Epithelial cell of esophagus (primary cell): ENCODE measurements at regions not wholly inside any gene's neighbourhood (a gene's known extent, or its start where the extent isn't known, plus 50 kb on each side); places are given as distances from the start of the nearest gene placed in this dataset.
A peak's percentile ranks its signal among the peaks of the same experiment; 100 is the strongest.

ENCODE experiments used
- DNase-seq: peaks from one replicate; pipeline ENCODE4 v3.0.0; 2010; ENCODE audit warnings: low read depth
- H3K4me3 ChIP-seq: 2 replicates; pipeline ENCODE4 v1.5.1; 2011; ENCODE audit warnings: mild to moderate bottlenecking, low read length, control low read depth
- TF ChIP-seq, protein P1 (sequence below): IDR thresholded peaks from 2 replicates; pipeline ENCODE4 v1.5.1; 2011; ENCODE audit warnings: low read depth, mild to moderate bottlenecking, low read length, control low read depth, inconsistent platforms; ENCODE audit not compliant: insufficient read depth; ENCODE audit errors: missing control alignments

DNA sequence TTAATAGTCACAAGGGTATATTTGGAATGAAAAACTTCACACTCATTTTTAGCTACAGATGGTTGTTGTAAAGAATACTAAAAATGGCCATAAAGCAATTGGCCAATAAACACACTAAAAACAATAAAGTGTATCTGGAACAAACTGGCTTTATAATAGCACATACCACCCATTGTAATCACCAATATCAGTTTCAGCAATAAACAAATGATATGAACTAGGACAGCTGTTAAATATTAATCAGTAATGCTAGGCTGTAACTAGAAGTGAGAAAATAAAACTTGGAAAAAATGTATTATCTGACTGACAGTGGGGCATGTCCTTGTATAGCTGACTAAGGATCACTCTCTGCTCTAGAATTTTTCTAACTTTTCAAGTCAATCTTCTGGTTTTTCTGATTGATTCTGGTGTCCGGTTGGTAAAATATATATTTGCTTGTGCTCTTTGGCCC is 312.5 kb downstream of the RND3 start:
- DNase-seq, result no peak
- no peak overlapping the region for H3K4me3 ChIP-seq
- TF ChIP-seq, protein P1, sequence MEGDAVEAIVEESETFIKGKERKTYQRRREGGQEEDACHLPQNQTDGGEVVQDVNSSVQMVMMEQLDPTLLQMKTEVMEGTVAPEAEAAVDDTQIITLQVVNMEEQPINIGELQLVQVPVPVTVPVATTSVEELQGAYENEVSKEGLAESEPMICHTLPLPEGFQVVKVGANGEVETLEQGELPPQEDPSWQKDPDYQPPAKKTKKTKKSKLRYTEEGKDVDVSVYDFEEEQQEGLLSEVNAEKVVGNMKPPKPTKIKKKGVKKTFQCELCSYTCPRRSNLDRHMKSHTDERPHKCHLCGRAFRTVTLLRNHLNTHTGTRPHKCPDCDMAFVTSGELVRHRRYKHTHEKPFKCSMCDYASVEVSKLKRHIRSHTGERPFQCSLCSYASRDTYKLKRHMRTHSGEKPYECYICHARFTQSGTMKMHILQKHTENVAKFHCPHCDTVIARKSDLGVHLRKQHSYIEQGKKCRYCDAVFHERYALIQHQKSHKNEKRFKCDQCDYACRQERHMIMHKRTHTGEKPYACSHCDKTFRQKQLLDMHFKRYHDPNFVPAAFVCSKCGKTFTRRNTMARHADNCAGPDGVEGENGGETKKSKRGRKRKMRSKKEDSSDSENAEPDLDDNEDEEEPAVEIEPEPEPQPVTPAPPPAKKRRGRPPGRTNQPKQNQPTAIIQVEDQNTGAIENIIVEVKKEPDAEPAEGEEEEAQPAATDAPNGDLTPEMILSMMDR, result no peak

DNA sequence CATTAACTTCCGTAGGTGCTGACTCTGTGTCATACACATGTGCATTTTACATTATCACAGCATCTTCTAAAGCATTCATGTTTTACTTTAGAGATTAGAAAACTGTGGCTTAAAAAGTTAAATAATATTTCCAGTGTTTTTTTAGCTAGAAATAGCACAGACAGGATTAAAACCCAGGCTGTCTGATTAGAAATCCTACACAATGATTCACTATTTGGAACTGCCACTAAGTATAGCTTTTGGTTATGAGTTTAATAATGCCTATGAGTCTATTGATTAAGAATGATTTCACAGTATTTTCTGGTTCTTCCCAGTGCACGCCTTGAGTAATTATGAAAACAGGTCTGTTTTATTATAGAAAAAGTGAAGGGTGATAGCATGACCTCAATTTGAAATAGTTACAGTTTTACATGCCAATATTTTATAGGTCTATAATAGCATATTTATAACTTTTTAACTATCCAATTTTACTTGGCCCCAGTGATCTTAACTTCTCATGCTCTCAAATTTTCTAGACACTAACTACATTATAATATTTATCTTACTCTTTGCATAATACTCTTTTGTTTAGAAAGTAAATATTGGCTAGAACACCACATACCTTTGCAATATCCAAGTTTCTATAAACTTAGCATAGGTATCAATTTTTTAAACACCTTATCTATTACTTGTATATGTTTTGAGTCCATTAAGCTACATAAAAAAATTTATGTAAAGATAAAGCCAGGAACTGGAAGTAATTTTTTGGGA is 313.2 kb downstream of the RND3 start:
- no peak for DNase-seq
- no peak overlapping the region for H3K4me3 ChIP-seq
- TF ChIP-seq, protein P1, result no peak

DNA sequence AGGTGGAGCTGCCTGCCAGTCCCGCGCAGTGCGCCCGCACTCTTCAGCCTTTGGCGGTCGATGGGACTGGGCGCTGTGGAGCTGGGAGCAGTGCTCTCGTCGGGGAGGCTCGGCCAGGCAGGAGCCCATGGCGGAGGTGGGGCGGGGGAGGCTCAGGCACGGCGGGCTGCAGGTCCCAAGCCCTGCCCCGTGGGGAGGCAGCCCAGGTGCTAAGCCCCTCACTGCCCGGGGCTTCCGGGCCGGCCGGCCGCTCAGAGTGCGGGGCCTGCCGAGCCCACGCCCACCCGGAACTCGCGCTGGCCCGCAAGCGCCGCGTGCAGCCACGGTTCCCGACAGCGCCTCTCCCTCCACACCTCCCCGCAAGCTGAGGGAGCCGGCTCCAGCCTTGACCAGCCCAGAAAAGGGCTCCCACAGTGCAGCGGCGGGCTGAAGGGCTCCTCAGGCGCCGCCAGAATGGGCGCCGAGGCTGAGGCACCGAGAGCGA is 316.4 kb downstream of the RND3 start:
- no peak overlapping the region for H3K4me3 ChIP-seq
- TF ChIP-seq, protein P1, result no peak
- no peak for DNase-seq

DNA sequence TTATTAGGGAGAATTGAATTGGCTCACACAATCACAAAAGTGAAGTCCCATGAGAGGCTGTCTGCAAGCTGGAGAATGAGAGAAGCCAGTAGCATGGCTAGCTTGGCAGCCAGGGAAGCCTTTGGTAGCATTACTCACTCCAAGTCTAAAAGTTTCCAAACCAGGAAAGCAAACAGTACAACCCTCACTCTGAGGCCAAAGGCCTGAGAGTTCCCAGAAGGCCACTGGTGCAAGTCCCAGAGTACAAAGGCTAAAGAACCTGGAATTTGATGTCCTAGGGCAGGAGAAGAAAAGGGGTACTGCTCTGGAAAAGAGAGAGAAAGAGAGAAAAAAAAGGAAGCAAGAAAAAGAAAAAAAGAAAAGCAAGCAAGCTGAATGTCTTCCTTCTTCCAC is 318.2 kb downstream of the RND3 start:
- TF ChIP-seq, protein P1, result no peak
- no peak overlapping the region for H3K4me3 ChIP-seq
- peak; percentile 29 for DNase-seq

DNA sequence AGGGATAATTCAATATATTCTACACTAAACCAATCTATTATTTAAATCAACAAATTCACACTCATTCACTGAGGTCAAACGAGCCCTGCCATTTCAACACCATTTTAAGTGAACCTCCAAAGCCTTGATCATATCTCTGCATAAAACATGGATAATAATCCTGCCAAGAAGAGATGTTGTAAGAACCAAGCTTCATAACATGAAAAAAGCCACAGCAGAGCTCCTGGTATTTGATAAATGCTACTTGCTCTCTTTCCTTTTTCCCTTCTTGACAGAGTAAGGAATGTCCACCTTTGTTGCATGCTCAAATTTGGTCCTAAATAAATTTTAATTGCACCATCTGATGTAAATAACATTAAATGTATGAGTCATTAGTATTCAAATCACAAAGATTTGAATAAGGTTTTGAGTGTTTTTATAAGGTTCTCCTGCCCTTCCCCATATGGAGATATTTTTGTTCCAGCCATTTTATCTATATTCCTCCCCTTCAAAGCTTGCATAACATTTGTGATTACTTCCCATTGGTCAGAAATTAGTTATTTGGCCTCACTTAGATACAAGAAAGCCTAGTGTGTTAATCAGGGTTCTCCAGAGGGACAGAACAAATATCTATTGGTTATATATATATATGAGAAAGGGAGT is 318.8 kb downstream of the RND3 start:
- TF ChIP-seq, protein P1, result no peak
- H3K4me3 ChIP-seq, result no peak overlapping the region
- DNase-seq, result no peak

DNA sequence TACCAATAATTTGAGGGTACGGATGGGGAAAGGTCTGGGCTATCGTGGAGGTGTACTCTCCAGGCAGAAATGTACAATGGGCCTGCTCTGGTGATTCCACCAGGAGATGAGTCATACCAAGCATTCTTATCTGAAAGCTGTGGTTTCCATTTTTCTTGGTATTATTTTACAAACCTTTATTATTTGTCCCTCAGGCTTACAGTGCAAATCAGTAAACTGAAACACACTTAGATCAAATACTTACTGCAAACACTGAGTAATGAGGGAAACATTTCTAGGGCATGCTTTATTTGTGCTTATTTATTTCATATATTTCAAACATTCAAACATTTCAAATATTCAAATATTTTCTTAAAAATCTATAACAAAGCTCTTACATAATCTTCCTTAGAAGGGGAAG is 319.8 kb downstream of the RND3 start:
- no peak overlapping the region for H3K4me3 ChIP-seq
- TF ChIP-seq, protein P1, result no peak
- peak; percentile 46 for DNase-seq
